Thyroid gland (tissue), 4 donors: ENCODE measurements at regions not wholly inside any gene's neighbourhood (a gene's known extent, or its start where the extent isn't known, plus 50 kb on each side); places are given as distances from the start of the nearest gene placed in this dataset.
A peak's percentile ranks its signal among the peaks of the same experiment; 100 is the strongest.
"Not testable (repeated sequence)": the region's sequence is repeated elsewhere in the genome, so short reads cannot be mapped to it uniquely, and the experiment has no call there.

ENCODE experiments used
- DNase-seq, 2 donors: peaks; one replicate each; pipeline ENCODE4 v3.0.0-alpha.2; 2019
- H3K27ac ChIP-seq, 3 donors: fragments of 200-600 bp; sonication (generic); 1 replicate in 2 of 3; 2 replicates in 1 of 3; pipeline ENCODE4 v1.5.1; 2016 to 2019; ENCODE audit warnings: mild to moderate bottlenecking in 1 of 3, moderate library complexity in 1 of 3
- H3K27me3 ChIP-seq: fragments of 200-600 bp; sonication (generic); one replicate; pipeline ENCODE4 v1.5.1; 2019
- H3K36me3 ChIP-seq, 2 donors: fragments of 200-600 bp; sonication (generic); one replicate each; pipeline ENCODE4 v1.5.1; 2016 to 2019
- H3K4me1 ChIP-seq, 2 donors: fragments of 200-600 bp; sonication (generic); one replicate each; pipeline ENCODE4 v1.5.1; 2017 to 2019
- H3K4me3 ChIP-seq, 3 donors: fragments of 200-600 bp; sonication (generic); replicated peaks in 1 of 3; 1 replicate in 2 of 3; 2 replicates in 1 of 3; pipeline ENCODE4 v1.5.1; 2016; ENCODE audit warnings: mild to moderate bottlenecking in 1 of 3
- H3K9me3 ChIP-seq: fragments of 200-600 bp; sonication (generic); one replicate; pipeline ENCODE4 v1.5.1; 2017
- CTCF ChIP-seq, 6 experiments: fragments of 200-600 bp in 3 of 6; fragments of 450-650 bp in 3 of 6; sonication (generic) in 3 of 6; IDR thresholded peaks; one replicate each; pipeline ENCODE4 v1.5.1; 2016 to 2019; ENCODE audit warnings: antibody characterized with exemption in 6 of 6, mild to moderate bottlenecking in 2 of 6, inconsistent platforms in 1 of 6, moderate library complexity in 1 of 6
- POLR2A ChIP-seq, 2 donors: fragments of 450-650 bp; IDR thresholded peaks; one replicate each; pipeline ENCODE4 v1.6.1; 2017; ENCODE audit warnings: antibody characterized with exemption in 2 of 2, mild to moderate bottlenecking in 2 of 2, moderate library complexity in 1 of 2
- WGBS, 2 donors: methylation state at CpG; one replicate each; pipeline ENCODE4 v1.1.5; 2017; 5-methylcytosine and 5-hydroxymethylcytosine counted together
- intact Hi-C: fragments of 100-400 bp; cut with DNase I; formaldehyde crosslinking; loops from one replicate; pipeline ENCODE4 v1.15.1; 2023

GRCh38 chr5:134471858-134472449, 53.5 kb upstream of the JADE2 start:
- H3K36me3 ChIP-seq, DNase-seq, H3K4me3 ChIP-seq, H3K27ac ChIP-seq, H3K27me3 ChIP-seq, H3K4me1 ChIP-seq, H3K9me3 ChIP-seq, intact Hi-C loops: not testable (repeated sequence)
- WGBS, 2 donors: 88 to 91% methylated on average over 7 of the region's 7 CpGs

- no peak for DNase-seq
- peaks cover 16 to 34% of the 10 kb centered on the region in 2 donors for H3K4me1 ChIP-seq
- H3K4me3 ChIP-seq: no peak overlapping the region
- no peak for TF ChIP-seq POLR2A (IDR thresholded peaks at IDR 0.05)
- no peak for TF ChIP-seq CTCF (IDR thresholded peaks at IDR 0.05)
- WGBS, 2 donors: 83 to 85% methylated on average over 3 of the region's 3 CpGs
- no peaks in the 10 kb centered on the region for H3K36me3 ChIP-seq
- H3K27me3 ChIP-seq: no peaks in the 10 kb centered on the region
- H3K27ac ChIP-seq: no peak overlapping the region
- intact Hi-C loops: loop anchor here (10.0 kb wide), 2 partner anchors 54 to 56 kb away; partner anchors contain the start of genes CDKN2AIPNL and JADE2
- H3K9me3 ChIP-seq: no peaks in the 10 kb centered on the region
Observed at GRCh38 chr5:134468921-134469400, 56.5 kb upstream of the JADE2 start.

- 91 to 92% methylated on average over 6 of the region's 6 CpGs for WGBS, 2 donors
- Histone ChIP-seq H3K27me3 (no peaks in the 10 kb centered on the region), H3K4me1 (peaks cover 16 to 38% of the 10 kb centered on the region in 2 donors), H3K27ac (peak overlapping the region; percentile 96 to 100 (median 100)), H3K36me3 (no peaks in the 10 kb centered on the region), H3K9me3 (no peaks in the 10 kb centered on the region), H3K4me3 (no peak overlapping the region)
- intact Hi-C loops: loop anchor here (10.0 kb wide), 2 partner anchors 52 to 58 kb away; partner anchors contain the start of genes CDKN2AIPNL and JADE2
- DNase-seq: no peak
- no peak for TF ChIP-seq CTCF (IDR thresholded peaks at IDR 0.05)
- TF ChIP-seq POLR2A (IDR thresholded peaks at IDR 0.05): no peak
Observed at GRCh38 chr5:134467231-134467630, 55.5 kb upstream of the CDKN2AIPNL start.

GRCh38 chr5:134466241-134467069, 54.8 kb upstream of the CDKN2AIPNL start:
- intact Hi-C loops: loop anchor here (10.0 kb wide), 2 partner anchors 52 to 58 kb away; partner anchors contain the start of genes CDKN2AIPNL and JADE2
- peak in 2 of 6 experiments; percentile 5 to 8 for TF ChIP-seq CTCF (IDR thresholded peaks at IDR 0.05)
- TF ChIP-seq POLR2A (IDR thresholded peaks at IDR 0.05): peak in 1 of 2 donors; percentile 47
- Histone ChIP-seq H3K9me3 (no peaks in the 10 kb centered on the region), H3K27ac (peak overlapping the region; percentile 96 to 100 (median 100)), H3K4me3 (peak overlapping the region in 2 of 3 donors; percentile 34 to 37), H3K36me3 (no peaks in the 10 kb centered on the region), H3K4me1 (peaks cover 16 to 38% of the 10 kb centered on the region in 2 donors), H3K27me3 (no peaks in the 10 kb centered on the region)
- 2 to 6% methylated on average over 20 to 25 of the region's 26 CpGs for WGBS, 2 donors
- DNase-seq: peak; percentile 100

- peak in 2 of 6 experiments; percentile 18 to 20 for TF ChIP-seq CTCF (IDR thresholded peaks at IDR 0.05)
- peak in 1 of 2 donors; percentile 87 for TF ChIP-seq POLR2A (IDR thresholded peaks at IDR 0.05)
- intact Hi-C loops: loop anchor here (10.0 kb wide), 2 partner anchors 51 to 59 kb away; partner anchors contain the start of genes CDKN2AIPNL and JADE2
- Histone ChIP-seq H3K4me3 (peak overlapping the region in 2 of 3 donors; percentile 34 to 37), H3K27me3 (no peaks in the 10 kb centered on the region), H3K27ac (peak overlapping the region; percentile 96 to 100 (median 100)), H3K36me3 (no peaks in the 10 kb centered on the region), H3K4me1 (peaks cover 16 to 38% of the 10 kb centered on the region in 2 donors), H3K9me3 (no peaks in the 10 kb centered on the region)
- 2 to 8% methylated on average over 5 to 22 of the region's 31 CpGs for WGBS, 2 donors
- DNase-seq: peak; percentile 87 to 89
Observed at GRCh38 chr5:134465816-134466240, 54.1 kb upstream of the CDKN2AIPNL start.
